GM12865 (cell line): ENCODE measurements at regions not wholly inside any gene's neighbourhood (a gene's known extent, or its start where the extent isn't known, plus 50 kb on each side); places are given as distances from the start of the nearest gene placed in this dataset.

Experiments used
- DNase-seq: peaks from one replicate; pipeline ENCODE4 v3.0.0; 2010; ENCODE audit warnings: low read depth
- H3K4me3 ChIP-seq: 2 replicates; pipeline ENCODE4 v1.5.1; 2011; ENCODE audit warnings: mild to moderate bottlenecking, low read depth, low read length, control low read depth
- CTCF ChIP-seq: IDR thresholded peaks from 2 replicates; pipeline ENCODE4 v1.5.1; 2011; ENCODE audit warnings: low read length, control low read depth, low read depth, inconsistent platforms; ENCODE audit not compliant: insufficient read depth; ENCODE audit errors: missing control alignments

GRCh38 chr4:120536884-120537283 lies 385.6 kb downstream of the PRDM5 start:
- no peak overlapping the region for H3K4me3 ChIP-seq
- no peak for DNase-seq
- no peak for TF ChIP-seq CTCF

- H3K4me3 ChIP-seq: no peak overlapping the region
- no peak for DNase-seq
- TF ChIP-seq CTCF: no peak
Measured at GRCh38 chr4:120528428-120528827, 394.1 kb downstream of the PRDM5 start.

GRCh38 chr4:120526033-120526432 lies 396.5 kb downstream of the PRDM5 start:
- no peak for DNase-seq
- no peak overlapping the region for H3K4me3 ChIP-seq
- no peak for TF ChIP-seq CTCF

GRCh38 chr4:120525106-120525505 lies 397.4 kb downstream of the PRDM5 start:
- TF ChIP-seq CTCF: no peak
- no peak for DNase-seq
- no peak overlapping the region for H3K4me3 ChIP-seq

GRCh38 chr4:120524237-120524636 lies 398.3 kb downstream of the PRDM5 start:
- TF ChIP-seq CTCF: no peak
- H3K4me3 ChIP-seq: no peak overlapping the region
- no peak for DNase-seq

GRCh38 chr4:120520761-120521160 lies 401.8 kb downstream of the PRDM5 start:
- H3K4me3 ChIP-seq: no peak overlapping the region
- DNase-seq: no peak
- no peak for TF ChIP-seq CTCF

- no peak for TF ChIP-seq CTCF
- DNase-seq: peak; percentile 63
- H3K4me3 ChIP-seq: peak overlapping the region; percentile 26; the same call in 1 of the 2 replicates
Measured at GRCh38 chr4:120517966-120518365, 404.6 kb downstream of the PRDM5 start.
